ENCODE measurements at regions not wholly inside any gene's neighbourhood (a gene's known extent, or its start where the extent isn't known, plus 50 kb on each side); places are given as distances from the start of the nearest gene placed in this dataset.

DNA sequence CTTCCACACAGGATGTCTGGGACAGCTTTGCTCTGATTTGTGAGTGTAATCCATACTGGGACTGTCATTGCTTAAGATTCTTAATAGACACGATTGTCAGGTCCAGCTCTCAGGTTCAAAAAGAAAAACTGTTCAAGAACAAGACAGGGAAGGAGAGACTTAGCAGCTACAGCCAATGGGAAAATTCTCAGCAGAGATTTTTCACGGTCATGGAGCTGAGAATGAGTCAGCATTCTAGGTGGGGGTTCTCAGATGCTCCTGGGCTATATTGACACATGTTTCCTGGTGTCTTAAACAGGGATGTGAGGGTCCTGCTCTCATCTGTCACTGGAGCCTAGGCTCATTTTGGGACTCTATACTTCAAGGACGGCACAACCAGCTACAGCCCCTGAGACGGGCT lies 318.3 kb downstream of the RRAGC start:
- Mint-ChIP-seq H3K27ac (no peak overlapping the region), H3K27me3 (peaks cover 5% of the 10 kb centered on the region), H3K4me1 (peaks cover 8% of the 10 kb centered on the region), H3K36me3 (ENCODE audit: low read depth) (no peaks in the 10 kb centered on the region), H3K9me3 (no peaks in the 10 kb centered on the region), H3K4me3 (no peak overlapping the region)
- DNase-seq (no peak), ATAC-seq (ENCODE audit: low read depth) (no peak)
- CTCF ChIA-PET: interaction anchor here (1.1 kb wide), 1 partner anchor 27 kb away, joined by 3 read pairs; no protein-coding TSS in a partner anchor
- intact Hi-C loops (cut with micrococcal nuclease): no loop called here
- TF ChIP-seq CTCF (IDR thresholded peaks at IDR 0.05): no peak
- POLR2A ChIA-PET: interaction anchor here (0.5 to 1.4 kb wide), 2 partner anchors 17 to 98 kb away, joined by 3 to 5 read pairs; no protein-coding TSS in a partner anchor

DNA sequence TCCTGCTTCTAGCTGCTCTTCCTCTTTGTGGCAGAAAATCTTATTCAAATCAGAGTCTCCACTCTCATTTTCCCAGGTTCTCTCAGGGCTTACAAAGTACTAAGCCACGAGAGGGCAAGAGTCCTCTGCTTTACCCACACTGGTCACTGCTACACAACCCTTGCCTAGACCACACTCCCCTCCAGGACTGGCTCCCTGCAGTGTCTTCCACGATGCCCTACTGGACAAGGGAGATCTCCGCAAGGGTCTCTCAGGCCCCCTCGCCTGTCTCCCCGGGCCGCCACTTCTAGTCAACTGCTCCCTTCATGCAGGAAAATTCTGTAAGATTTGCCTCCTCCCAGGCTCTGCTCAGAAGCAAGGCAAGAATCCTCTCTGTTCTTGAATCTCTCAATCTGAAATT lies 319.6 kb downstream of the RRAGC start:
- ChIA-PET POLR2A (no interaction called here), CTCF (interaction anchor here (1.0 to 1.3 kb wide), 2 partner anchors 13 to 25 kb away, joined by 3 to 4 read pairs; no protein-coding TSS in a partner anchor)
- intact Hi-C loops (cut with micrococcal nuclease): no loop called here
- Mint-ChIP-seq H3K4me1 (peaks cover 8% of the 10 kb centered on the region), H3K4me3 (peak overlapping the region; percentile 29), H3K27me3 (peaks cover 7% of the 10 kb centered on the region), H3K36me3 (ENCODE audit: low read depth) (no peaks in the 10 kb centered on the region), H3K27ac (no peak overlapping the region), H3K9me3 (no peaks in the 10 kb centered on the region)
- no peak for TF ChIP-seq CTCF (IDR thresholded peaks at IDR 0.05)
- DNase-seq: no peak
- no peak for ATAC-seq (ENCODE audit: low read depth)

GRCh38 chr1:38538834-38539233 lies 320.7 kb downstream of the RRAGC start:
- H3K4me1 Mint-ChIP-seq: peaks cover 8% of the 10 kb centered on the region
- ATAC-seq (ENCODE audit: low read depth) (no peak), DNase-seq (no peak)
- no peaks in the 10 kb centered on the region for H3K9me3 Mint-ChIP-seq
- no peak for TF ChIP-seq CTCF (IDR thresholded peaks at IDR 0.05)
- no peaks in the 10 kb centered on the region for H3K36me3 Mint-ChIP-seq (ENCODE audit: low read depth)
- POLR2A ChIA-PET: no interaction called here
- no peak overlapping the region for H3K4me3 Mint-ChIP-seq
- H3K27ac Mint-ChIP-seq: no peak overlapping the region
- intact Hi-C loops (cut with micrococcal nuclease): no loop called here
- H3K27me3 Mint-ChIP-seq: peaks cover 7% of the 10 kb centered on the region
- CTCF ChIA-PET: interaction anchor here (1.0 to 1.3 kb wide), 2 partner anchors 11 to 26 kb away, joined by 3 to 4 read pairs; no protein-coding TSS in a partner anchor

DNA sequence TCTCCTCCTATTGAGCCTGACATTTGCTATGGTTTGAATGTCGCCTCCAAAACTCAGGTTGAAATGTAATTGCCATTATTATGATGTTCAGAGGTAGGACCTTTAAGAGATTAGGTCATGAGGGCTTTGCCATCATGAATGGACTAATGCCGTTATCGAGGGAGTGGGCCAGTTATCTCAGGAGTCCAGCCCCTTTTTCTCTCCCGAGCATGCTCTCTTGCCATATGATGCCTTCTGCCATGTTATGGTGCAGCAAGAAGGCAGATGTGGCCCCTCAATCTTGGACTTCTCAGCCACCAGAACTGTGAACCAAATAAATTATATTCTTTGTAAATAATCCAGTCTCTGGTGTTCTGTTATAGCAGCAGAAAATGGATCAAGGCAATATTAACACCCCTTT lies 323.5 kb downstream of the RRAGC start:
- intact Hi-C loops (cut with micrococcal nuclease): no loop called here
- peaks cover 7% of the 10 kb centered on the region for H3K27me3 Mint-ChIP-seq
- DNase-seq (no peak), ATAC-seq (ENCODE audit: low read depth) (no peak)
- no peak overlapping the region for H3K27ac Mint-ChIP-seq
- H3K9me3 Mint-ChIP-seq: no peaks in the 10 kb centered on the region
- no peak overlapping the region for H3K4me3 Mint-ChIP-seq
- H3K36me3 Mint-ChIP-seq (ENCODE audit: low read depth): no peaks in the 10 kb centered on the region
- no peak for TF ChIP-seq CTCF (IDR thresholded peaks at IDR 0.05)
- ChIA-PET POLR2A (no interaction called here), CTCF (no interaction called here)
- peaks cover 8% of the 10 kb centered on the region for H3K4me1 Mint-ChIP-seq

- H3K4me1 Mint-ChIP-seq: peaks cover 3% of the 10 kb centered on the region
- no peak overlapping the region for H3K4me3 Mint-ChIP-seq
- intact Hi-C loops (cut with micrococcal nuclease): no loop called here
- POLR2A ChIA-PET: no interaction called here
- no peaks in the 10 kb centered on the region for H3K9me3 Mint-ChIP-seq
- H3K36me3 Mint-ChIP-seq (ENCODE audit: low read depth): no peaks in the 10 kb centered on the region
- H3K27me3 Mint-ChIP-seq: peaks cover 12% of the 10 kb centered on the region
- ATAC-seq (ENCODE audit: low read depth) (no peak), DNase-seq (no peak)
- no peak overlapping the region for H3K27ac Mint-ChIP-seq
- TF ChIP-seq CTCF (IDR thresholded peaks at IDR 0.05): no peak
- CTCF ChIA-PET: no interaction called here
Observed at GRCh38 chr1:38534473-38534823, 325.1 kb downstream of the RRAGC start.

Measured in activated B cell treated with CpG ODN at 0.5 μM for 24 hours (primary cell).